Muscle of back (tissue), 3 donors: ENCODE measurements at regions not wholly inside any gene's neighbourhood (a gene's known extent, or its start where the extent isn't known, plus 50 kb on each side); places are given as distances from the start of the nearest gene placed in this dataset.

Experiments used
- DNase-seq, 3 donors: peaks; one replicate each; pipeline versions ENCODE4 v3.0.0 to v3.0.0-alpha.2; 2013

DNA sequence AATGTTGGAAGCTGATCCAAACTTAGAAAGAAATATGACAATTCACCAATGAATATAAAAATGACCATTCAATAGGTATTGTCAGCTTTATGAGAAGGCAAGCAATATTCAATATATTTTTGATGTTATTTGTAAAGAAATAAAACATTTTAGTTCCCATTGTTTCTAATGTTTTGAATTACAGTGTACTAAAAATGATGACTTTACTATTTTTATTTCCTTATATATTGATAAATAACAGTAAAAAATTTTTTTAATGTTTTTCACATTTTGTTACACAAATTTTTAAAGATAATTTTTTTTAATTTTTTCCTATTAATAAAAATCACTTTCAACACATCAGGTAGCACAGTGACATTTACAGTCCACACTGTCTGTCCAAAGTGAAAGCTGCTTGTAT, 565.5 kb upstream of the FAM241A start:
- DNase-seq, result no peak

- no peak for DNase-seq
These were observed 549.8 kb upstream of the FAM241A start for GRCh38 chr4:111595456-111595855.

DNA sequence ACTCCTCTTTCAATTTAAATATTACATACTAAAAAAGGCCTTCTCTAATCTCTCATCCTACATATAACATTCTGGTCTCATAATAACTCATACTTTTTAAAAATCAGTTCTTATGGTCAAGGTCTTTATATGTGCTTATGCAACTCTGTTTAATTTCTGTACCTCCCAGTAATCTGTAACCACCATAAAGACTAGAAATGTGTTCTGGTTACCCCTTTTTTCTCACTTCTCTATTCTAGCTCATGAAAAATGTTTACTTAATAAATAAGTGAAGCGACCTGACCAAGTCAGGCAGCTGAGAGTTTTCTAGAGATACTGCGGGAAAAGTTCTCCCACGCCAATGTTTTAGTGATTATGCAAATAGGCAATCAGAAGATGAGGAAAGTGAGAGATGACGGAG, 548.8 kb upstream of the FAM241A start:
- DNase-seq, result no peak

DNA sequence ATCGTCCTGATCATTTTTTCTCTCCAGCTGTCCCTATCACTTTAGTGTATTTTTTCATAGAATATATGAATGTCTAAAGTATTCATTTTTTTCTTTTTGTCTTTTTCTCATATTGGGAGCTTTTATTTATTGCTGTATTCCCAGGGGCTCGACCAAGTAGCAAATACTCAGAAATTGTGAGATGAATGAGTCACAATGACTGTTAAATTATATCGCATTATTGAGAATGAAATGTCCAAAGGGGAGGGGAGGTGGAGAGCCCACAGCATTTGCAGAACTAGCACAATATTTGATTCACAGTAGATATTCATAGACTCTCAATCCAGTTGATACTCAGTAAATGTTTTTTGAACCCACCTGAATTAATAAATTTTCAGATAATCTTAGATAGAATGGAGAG, 543.6 kb upstream of the FAM241A start:
- no peak for DNase-seq

DNA sequence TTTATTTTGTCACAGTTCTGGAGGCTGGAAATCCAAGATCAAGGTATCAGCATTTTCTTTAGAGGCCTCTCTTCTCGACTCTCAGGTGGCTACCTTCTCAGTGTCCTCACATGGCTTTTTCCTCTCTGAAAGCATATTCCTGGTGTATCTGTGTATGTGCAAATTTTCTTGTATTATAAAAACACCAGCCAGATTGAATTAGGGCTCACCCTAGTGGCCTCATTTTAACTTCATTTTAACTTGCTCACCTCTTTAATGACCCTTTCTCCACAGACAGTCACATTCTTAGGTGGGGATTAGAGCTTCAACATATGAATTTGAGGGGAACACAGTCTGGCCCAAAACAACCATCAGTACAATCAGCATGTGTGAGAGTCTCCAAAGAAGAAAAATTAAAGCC, 542.4 kb upstream of the FAM241A start:
- no peak for DNase-seq

DNA sequence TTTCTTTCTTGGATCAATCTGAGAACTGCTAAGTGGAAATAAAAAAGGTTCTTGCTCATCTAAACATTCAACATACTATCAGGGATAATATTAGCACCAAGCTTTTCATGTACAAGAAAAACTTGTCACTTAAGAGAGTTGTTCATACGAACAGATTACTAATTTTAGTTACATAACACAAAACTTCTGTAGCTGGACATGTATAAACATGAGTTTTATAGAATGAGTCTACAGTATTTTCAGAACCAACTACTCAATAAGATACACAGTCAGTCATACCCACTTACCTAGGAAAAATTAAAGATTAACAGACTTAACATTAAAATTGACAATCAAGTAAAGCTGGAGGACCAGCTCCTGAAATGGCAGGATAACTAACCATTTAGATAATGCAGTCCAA, 540.1 kb upstream of the FAM241A start:
- no peak for DNase-seq

DNA sequence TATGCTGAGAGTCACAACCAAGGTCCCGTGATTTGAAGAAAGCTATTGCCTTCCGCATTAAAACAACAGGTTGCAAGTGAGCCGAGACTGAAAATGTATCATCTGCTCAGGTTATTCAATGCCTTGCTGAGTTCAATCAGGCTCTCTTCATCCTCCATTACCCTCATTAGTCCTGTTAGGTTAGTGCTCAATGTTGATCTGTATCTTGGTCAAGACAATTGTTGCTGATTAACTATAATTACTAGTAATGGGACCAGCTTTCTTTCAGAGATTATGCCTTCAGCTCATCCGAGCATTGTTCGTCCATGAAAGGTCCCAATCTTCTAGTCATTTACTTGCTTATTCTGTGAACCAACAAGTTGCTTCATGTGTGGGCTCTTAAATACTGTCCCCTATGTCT, 534.6 kb upstream of the FAM241A start:
- DNase-seq, result no peak

DNA sequence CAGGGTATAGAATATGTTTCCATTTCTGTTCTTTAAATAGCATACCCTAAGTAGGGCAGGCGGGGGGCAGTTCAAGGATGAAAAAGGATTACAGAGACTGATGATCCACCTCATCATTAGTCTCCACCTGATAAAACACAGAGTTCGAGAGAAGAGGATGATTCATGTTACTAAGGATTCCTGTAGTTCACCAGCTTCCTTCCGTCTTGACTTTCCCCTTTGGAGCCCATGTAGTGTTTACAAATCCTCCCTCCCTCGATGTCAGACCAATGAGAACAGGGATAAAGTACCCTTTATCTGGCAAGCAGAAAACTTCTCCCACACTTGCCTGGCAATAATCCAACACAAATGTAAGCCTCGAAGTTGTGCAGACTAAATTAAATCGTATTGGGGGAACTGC, 526.3 kb upstream of the FAM241A start:
- DNase-seq, result no peak

DNA sequence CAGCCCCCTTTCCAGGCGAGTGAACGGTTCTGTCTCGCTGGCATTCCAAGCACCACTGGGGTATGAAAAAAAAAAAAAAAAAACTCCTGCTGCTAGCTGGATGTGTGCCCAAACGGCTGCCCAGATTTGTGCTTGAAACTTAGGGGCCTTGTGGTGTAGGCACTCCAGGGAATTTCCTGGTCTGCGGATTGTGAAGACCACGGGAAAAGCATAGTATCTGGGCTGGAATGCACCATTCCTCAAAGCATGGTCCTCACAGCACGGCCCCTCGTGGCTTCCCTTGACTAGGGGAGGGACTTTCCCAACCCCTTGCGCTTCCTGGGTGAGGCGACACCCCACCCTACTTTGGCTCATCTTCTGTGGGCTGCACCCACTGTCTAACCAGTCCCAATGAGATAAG, 516.8 kb upstream of the FAM241A start:
- no peak for DNase-seq

DNA sequence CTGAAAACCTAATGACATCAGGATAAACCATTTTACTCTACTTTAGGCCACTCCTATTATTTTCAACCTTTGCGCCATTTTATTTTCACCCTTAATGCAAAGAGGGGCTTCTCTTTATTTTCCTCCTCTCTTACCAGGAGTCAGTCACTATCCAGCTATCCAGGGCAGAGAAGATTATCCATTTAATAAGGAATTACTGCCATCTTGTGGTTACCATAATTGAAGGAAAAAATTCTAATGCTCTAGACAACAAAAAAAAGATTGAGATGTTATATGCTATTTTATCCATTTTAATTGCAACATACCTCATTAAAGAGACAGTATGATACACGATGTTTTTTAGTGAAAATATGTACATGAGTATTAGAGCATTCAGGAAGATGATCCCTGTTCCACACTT, 514.5 kb upstream of the FAM241A start:
- peak in 2 of 3 donors; percentile 27 to 41 for DNase-seq

DNA sequence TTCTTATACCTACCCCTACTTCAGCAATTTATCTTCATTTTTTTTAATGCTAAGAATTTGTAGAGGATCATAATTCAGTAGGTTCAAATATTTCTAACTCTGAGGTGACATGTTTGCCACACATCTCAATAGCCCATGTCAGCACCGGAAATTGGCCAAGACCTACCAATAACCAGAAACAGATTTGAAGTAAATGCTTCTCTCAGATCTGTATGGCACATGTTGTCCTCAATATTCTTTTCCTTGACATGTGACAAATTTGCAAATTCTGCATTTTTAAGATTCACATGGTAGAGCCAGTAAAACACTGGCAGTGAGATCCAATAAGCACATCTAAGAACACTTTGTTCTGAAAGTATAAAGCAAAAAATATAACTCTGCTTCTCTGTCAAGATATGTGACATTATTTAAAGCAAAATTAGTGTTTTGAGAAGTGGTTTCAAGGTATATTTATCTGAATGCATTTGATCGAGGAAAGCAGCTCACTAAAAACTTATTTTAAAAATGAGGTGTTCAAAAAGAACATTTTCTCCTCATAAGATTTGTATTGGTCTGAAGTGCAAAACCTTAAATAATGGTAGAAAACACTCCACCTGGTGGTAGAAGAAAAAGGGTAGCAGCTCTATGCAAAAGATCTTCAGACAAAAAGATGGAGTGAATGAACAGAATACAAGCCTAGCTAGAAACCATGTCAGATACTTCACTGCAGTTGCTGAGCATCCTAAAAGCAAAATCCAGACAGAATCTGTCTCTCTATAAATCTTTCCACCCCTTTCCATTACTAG, 513.8 kb upstream of the FAM241A start:
- peak in 1 of 3 donors; percentile 22 for DNase-seq

GRCh38 chr4:111632641-111633151, 512.6 kb upstream of the FAM241A start:
- DNase-seq, result peak in 1 of 3 donors; percentile 25

DNA sequence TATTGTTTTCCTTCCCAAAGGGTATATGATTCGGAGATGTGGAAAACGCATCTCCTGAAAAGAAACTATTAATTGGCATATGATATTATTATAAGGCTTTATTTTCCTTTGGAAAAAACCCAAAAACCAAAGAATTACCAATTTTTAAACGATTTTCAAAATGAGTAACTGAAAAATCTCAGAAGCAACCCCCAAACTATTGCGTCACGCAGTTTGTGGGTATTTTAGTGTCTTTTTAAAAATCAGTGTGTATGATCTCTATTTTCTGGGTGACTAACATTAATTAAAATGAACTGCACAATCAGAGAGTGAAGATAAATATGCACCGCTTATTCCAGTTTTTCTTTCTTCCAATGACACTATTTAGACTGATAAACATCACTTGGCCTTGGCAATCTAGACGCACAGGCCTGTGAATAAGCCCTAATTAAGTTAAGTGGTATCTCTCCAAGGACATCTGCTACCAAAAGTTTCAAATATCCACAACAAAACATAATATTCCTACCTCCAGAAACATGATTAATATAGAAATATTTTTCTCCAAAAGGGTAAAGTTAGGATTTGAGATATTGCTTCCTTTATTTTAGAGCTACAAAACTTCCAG, 511.5 kb upstream of the FAM241A start:
- no peak for DNase-seq

DNA sequence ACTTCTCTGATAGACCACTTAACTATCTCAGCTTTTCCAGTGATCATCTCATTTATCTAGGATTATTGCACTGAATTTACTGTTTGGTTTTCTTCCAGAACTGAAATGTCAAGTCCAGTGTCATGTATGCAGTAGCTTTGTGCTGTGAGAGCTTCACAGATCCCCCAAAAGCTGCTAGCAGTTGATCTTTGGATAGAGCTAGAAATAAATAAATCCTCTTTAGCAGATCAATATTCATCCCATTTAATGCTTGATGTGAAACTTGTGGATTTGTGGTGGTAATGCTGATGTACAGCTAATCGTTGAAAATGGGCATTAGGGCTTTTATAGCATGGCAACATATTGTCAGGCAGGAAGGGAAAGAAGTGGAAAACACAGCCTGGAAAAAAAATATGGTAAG, 509.6 kb upstream of the FAM241A start:
- DNase-seq, result no peak

- no peak for DNase-seq
These were observed 508.2 kb upstream of the FAM241A start for GRCh38 chr4:111636961-111637585.

DNA sequence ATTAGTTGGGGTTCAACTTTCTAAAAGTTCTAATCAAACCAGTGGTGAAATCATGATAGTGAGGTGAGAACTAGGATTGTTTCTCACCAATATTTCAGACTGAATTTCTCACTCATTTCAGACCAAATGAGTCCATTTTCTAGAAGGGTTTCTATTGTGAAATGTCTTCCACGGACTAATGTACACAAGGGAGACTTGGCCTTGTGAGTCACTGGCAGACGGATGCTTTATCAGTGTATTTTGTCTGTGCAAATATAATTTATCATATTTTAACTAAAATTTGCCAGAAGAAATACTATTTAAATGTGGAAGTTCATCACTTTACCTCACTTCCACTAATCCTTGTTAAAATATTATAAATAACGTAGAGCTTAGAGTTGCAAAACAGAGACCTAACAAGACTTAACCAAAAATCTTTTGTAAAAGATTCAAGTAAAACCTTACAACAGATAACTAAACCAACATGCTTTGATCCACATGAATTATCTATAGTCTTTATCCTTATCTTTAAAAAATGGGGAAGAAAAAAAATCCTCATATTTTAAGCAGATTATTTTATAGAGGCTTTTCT, 506.0 kb upstream of the FAM241A start:
- no peak for DNase-seq

- DNase-seq, result no peak
These were observed 505.4 kb upstream of the FAM241A start for GRCh38 chr4:111639876-111640275.

DNA sequence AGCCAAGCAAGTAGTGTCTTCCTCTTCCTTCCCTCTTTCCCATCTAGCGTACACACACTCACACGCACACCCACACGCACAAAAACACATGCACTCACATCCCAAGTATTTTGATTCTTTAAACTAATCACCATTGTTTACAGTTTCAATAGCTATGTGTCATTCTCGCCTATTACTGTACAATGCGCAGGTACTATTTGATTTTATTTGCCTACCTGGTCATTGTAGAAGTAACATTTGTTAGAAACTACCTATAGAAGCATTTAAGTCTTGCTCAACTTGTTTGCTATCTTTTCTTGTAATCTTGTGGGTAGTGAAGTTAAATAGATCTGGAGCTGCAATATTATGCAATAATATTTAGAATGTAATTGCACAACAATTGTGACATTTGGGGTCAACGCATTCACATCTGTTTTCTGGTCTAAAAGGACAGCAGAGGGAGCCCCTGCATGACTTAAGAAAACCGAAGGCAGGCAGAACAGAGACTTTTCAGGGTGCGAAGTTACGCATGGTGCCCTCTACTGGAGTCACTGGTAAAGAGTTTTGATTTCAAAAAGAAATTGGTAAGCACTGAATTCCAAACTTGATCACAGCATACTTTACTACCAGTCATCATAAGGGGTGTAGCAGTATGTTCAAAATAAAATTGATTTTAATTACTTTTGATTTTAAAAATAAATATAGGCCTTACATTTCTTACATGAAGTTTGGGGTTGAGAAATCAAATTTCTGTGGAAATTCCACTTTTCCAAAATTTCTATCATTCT, 503.3 kb upstream of the FAM241A start:
- DNase-seq, result peak; percentile 78 to 88 (median 80)

DNA sequence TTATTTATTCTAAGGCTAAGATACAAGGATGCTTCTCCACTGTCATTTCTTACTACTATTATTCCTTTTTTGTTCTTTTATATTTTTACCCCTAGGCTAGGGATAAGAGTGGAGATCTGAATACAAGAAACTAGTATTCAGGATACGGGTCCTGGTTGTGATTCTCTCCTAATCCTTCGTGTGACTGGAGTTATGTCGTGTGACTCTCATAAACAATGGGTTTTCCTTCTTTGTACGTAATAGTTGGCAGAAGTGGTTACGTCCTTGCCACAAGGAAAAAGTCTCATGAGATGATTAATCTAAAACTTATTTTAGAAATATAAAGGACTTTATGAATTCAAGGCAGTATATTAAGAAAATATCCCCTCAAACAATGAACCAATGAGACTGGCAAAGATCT, 497.2 kb upstream of the FAM241A start:
- no peak for DNase-seq

DNA sequence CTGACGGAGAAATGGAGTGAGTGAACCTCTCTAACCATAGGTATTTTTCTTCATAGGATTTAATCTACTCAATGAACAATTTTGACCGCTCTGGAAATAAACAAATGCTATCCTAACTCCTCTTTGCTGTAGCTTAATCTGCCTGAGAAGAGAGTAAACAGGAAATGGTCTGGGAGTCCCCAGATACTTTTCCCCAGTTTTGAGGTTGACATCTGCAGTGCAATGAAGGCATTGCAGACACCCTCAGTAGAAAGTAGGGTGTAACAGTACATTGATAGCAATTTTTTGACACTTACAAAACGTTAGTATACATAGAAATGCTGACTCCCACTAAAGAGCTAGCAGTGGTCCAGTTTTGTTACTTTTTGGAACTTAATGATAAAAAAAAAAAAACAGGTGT, 495.9 kb upstream of the FAM241A start:
- no peak for DNase-seq

- no peak for DNase-seq
These were observed 495.1 kb upstream of the FAM241A start for GRCh38 chr4:111650146-111650545.

- DNase-seq, result no peak
These were observed 494.6 kb upstream of the FAM241A start for GRCh38 chr4:111650674-111651086.
